GM19452 (cell line): ENCODE measurements at regions not wholly inside any gene's neighbourhood (a gene's known extent, or its start where the extent isn't known, plus 50 kb on each side); places are given as distances from the start of the nearest gene placed in this dataset.
"Not testable (repeated sequence)": the region's sequence is repeated elsewhere in the genome, so short reads cannot be mapped to it uniquely, and the experiment has no call there.

Source experiments
- ATAC-seq: cut with Tn5 transposase; IDR thresholded peaks from one replicate; pipeline ENCODE4 v1.9.1; 2021; ENCODE audit not compliant: unreplicated experiment

GRCh38 chr2:207321514-207321913, 155.8 kb upstream of the KLF7 start:
- ATAC-seq: no peak

- no peak for ATAC-seq
These were observed 158.3 kb upstream of the KLF7 start for GRCh38 chr2:207324001-207324400.

GRCh38 chr2:207327513-207327912, 161.8 kb upstream of the KLF7 start:
- ATAC-seq: no peak

- ATAC-seq: peak; percentile 39
These were observed 163.2 kb upstream of the KLF7 start for GRCh38 chr2:207328944-207329386.

- ATAC-seq: peak; percentile 47
These were observed 165.2 kb upstream of the KLF7 start for GRCh38 chr2:207330912-207331311.

GRCh38 chr2:207331674-207332073, 165.9 kb upstream of the KLF7 start:
- no peak for ATAC-seq

GRCh38 chr2:207332480-207333212, 166.9 kb upstream of the KLF7 start:
- ATAC-seq: peak; percentile 36

- ATAC-seq: no peak
These were observed 168.0 kb upstream of the KLF7 start for GRCh38 chr2:207333599-207334300.

- ATAC-seq: no peak
These were observed 168.5 kb upstream of the KLF7 start for GRCh38 chr2:207334301-207334623.

GRCh38 chr2:207334624-207335371, 169.1 kb upstream of the KLF7 start:
- ATAC-seq: no peak

GRCh38 chr2:207337234-207338219, 171.8 kb upstream of the KLF7 start:
- peak; percentile 53 for ATAC-seq

GRCh38 chr2:207338220-207338607, 172.5 kb upstream of the KLF7 start:
- no peak for ATAC-seq

- ATAC-seq: no peak
These were observed 172.9 kb upstream of the KLF7 start for GRCh38 chr2:207338610-207339009.

GRCh38 chr2:207341112-207341750, 175.5 kb upstream of the KLF7 start:
- no peak for ATAC-seq

- ATAC-seq: no peak
These were observed 176.1 kb upstream of the KLF7 start for GRCh38 chr2:207341804-207342203.

GRCh38 chr2:207344596-207345394, 179.0 kb upstream of the KLF7 start:
- not testable (repeated sequence) for ATAC-seq

- no peak for ATAC-seq
These were observed 178.6 kb upstream of the CREB1 start for GRCh38 chr2:207351171-207351570.

GRCh38 chr2:207352978-207353671, 176.6 kb upstream of the CREB1 start:
- ATAC-seq: no peak

GRCh38 chr2:207353836-207354235, 175.9 kb upstream of the CREB1 start:
- no peak for ATAC-seq
